HCT116 (cell line): ENCODE measurements at regions not wholly inside any gene's neighbourhood (a gene's known extent, or its start where the extent isn't known, plus 50 kb on each side); places are given as distances from the start of the nearest gene placed in this dataset.

Source experiments
- ATAC-seq: fragments of 200-7000 bp; cut with Tn5 transposase; 2 replicates; pipeline ENCODE4 v1.9.1; 2020; ENCODE audit warnings: mild to moderate bottlenecking, moderate library complexity
- BruUV-seq: library from RNA; stranded (reverse); fragments of 400-500 nt; replicated peaks from 2 replicates; lab custom pipeline; 2021; lab: Mats Ljungman, UMichigan
- CTCF ChIA-PET: fragments of 300-600 bp; sonication (Branson Sonifier 250); formaldehyde crosslinking; loops from one replicate; lab custom pipeline; 2021; ENCODE audit warnings: antibody characterized with exemption; lab: Charles Lee
- POLR2A ChIA-PET: fragments of 300-600, 350-600 bp; sonication (Branson Sonifier 250); formaldehyde crosslinking; loops from one replicate; lab custom pipeline; 2021; ENCODE audit warnings: antibody characterized with exemption; lab: Charles Lee
- RAD21 ChIA-PET, 2 experiments: fragments of 300-600 bp; sonication (Branson Sonifier 250); formaldehyde crosslinking; loops; one replicate each; lab custom pipeline; 2023; ENCODE audit warnings: low total read pairs in 2 of 2; ENCODE audit not compliant: uncharacterized antibody in 2 of 2, unreplicated experiment in 2 of 2, low non-redundant PET in 1 of 2; lab: Charles Lee
- DNase-seq: peaks from one replicate; pipeline ENCODE4 v3.0.0-alpha.2; 2010; ENCODE audit warnings: low read depth, low spot score
- H2AFZ ChIP-seq: fragments of 200-600 bp; shearing (Covaris generic), sonication (generic); 2 replicates; pipeline ENCODE4 v1.6.1; 2017; ENCODE audit warnings: low read depth, mixed run types, mixed read lengths, antibody characterized with exemption, low read length; ENCODE audit not compliant: poor library complexity, severe bottlenecking
- H3K27ac ChIP-seq: 2 replicates; pipeline ENCODE4 v1.5.1; 2012; ENCODE audit warnings: low read depth, low read length
- H3K27me3 ChIP-seq: fragments of 200-600 bp; sonication (generic); 2 replicates; pipeline ENCODE4 v1.6.1; 2016; ENCODE audit warnings: mixed run types, low read length, mixed read lengths; ENCODE audit not compliant: insufficient read depth
- H3K36me3 ChIP-seq, 2 experiments: fragments of 200-500 bp in 1 of 2; fragments of 200-600 bp in 1 of 2; sonication (Bioruptor generic) in 1 of 2; sonication (generic) in 1 of 2; 2 replicates each; pipeline versions ENCODE4 v1.5.1 to v1.6.1; 2014 to 2016; ENCODE audit warnings: low read length in 2 of 2, inconsistent platforms in 1 of 2, mixed read lengths in 1 of 2, mixed run types in 1 of 2; ENCODE audit not compliant: insufficient read depth in 2 of 2, control insufficient read depth in 1 of 2
- H3K4me1 ChIP-seq, 2 experiments: fragments of 200-600 bp in 1 of 2; sonication (generic) in 1 of 2; 2 replicates each; pipeline versions ENCODE4 v1.5.1 to v1.6.1; 2012 to 2017; ENCODE audit warnings: low read length in 2 of 2, inconsistent platforms in 1 of 2, mild to moderate bottlenecking in 1 of 2, mixed read lengths in 1 of 2, mixed run types in 1 of 2, moderate library complexity in 1 of 2; ENCODE audit not compliant: insufficient read depth in 2 of 2, control insufficient read depth in 1 of 2
- H3K4me2 ChIP-seq: fragments of 200-600 bp; sonication (generic); 2 replicates; pipeline ENCODE4 v1.6.1; 2017; ENCODE audit warnings: mixed run types, low read length, mixed read lengths
- H3K4me3 ChIP-seq, 2 experiments: fragments of 200-600 bp in 1 of 2; sonication (generic) in 1 of 2; replicated peaks in 1 of 2; 2 replicates each; pipeline ENCODE4 v1.5.1; 2011 to 2016; ENCODE audit warnings: low read length in 2 of 2, control low read depth in 1 of 2, low read depth in 1 of 2, mild to moderate bottlenecking in 1 of 2, mixed read lengths in 1 of 2, mixed run types in 1 of 2
- H3K79me2 ChIP-seq: fragments of 200-600 bp; sonication (generic); 2 replicates; pipeline ENCODE4 v1.6.1; 2017; ENCODE audit warnings: mild to moderate bottlenecking, mixed run types, low read length, moderate library complexity, mixed read lengths; ENCODE audit not compliant: insufficient read depth
- H3K9ac ChIP-seq: fragments of 200-600 bp; sonication (generic); 2 replicates; pipeline ENCODE4 v1.6.1; 2016; ENCODE audit warnings: low read length, mixed read lengths
- H3K9me2 ChIP-seq: fragments of 200-600 bp; sonication (generic), shearing (Covaris generic); 2 replicates; pipeline ENCODE4 v1.6.1; 2017; ENCODE audit warnings: mixed run types, mild to moderate bottlenecking, moderate library complexity; ENCODE audit not compliant: insufficient read depth
- H3K9me3 ChIP-seq, 2 experiments: fragments of 200-500 bp in 1 of 2; fragments of 200-600 bp in 1 of 2; sonication (Bioruptor generic) in 1 of 2; sonication (generic) in 1 of 2; 2 replicates each; pipeline ENCODE4 v1.6.1; 2014 to 2017; ENCODE audit warnings: low read length in 2 of 2, mixed read lengths in 2 of 2, inconsistent platforms in 1 of 2, low read depth in 1 of 2, mild to moderate bottlenecking in 1 of 2, mixed run types in 1 of 2, moderate library complexity in 1 of 2; ENCODE audit not compliant: control insufficient read depth in 1 of 2, insufficient read depth in 1 of 2
- H4K20me1 ChIP-seq: fragments of 200-600 bp; sonication (generic), shearing (Covaris generic); 2 replicates; pipeline ENCODE4 v1.6.1; 2017; ENCODE audit warnings: mixed run types, mild to moderate bottlenecking, moderate library complexity; ENCODE audit not compliant: insufficient read depth
- EGR1 ChIP-seq: IDR thresholded peaks from 2 replicates; pipeline ENCODE4 v1.6.1; 2012; ENCODE audit warnings: low read depth
- EZH2phosphoT487 ChIP-seq: fragments of 200-600 bp; IDR thresholded peaks from 2 replicates; pipeline ENCODE4 v1.6.1; 2018; ENCODE audit warnings: antibody characterized with exemption, borderline replicate concordance
- RAD21 ChIP-seq: IDR thresholded peaks from 2 replicates; pipeline ENCODE4 v1.6.1; 2012; ENCODE audit warnings: low read depth, mild to moderate bottlenecking
- REST ChIP-seq: IDR thresholded peaks from 2 replicates; pipeline ENCODE4 v1.6.1; 2012; ENCODE audit warnings: low read depth
- SP1 ChIP-seq: IDR thresholded peaks from 2 replicates; pipeline ENCODE4 v1.6.1; 2012; ENCODE audit warnings: low read depth
- intact Hi-C: fragments of 100-400 bp; cut with micrococcal nuclease; formaldehyde crosslinking; loops from 2 replicates; pipeline ENCODE4 v1.10.0; 2022

GRCh38 chr9:100914266-100914665 is 114.3 kb upstream of the PLPPR1 start:
- no peak overlapping the region for H3K4me2 ChIP-seq
- BruUV-seq, result no TSS peak
- no peak overlapping the region for H3K4me3 ChIP-seq
- H3K79me2 ChIP-seq, result no peaks in the 10 kb centered on the region
- H3K9ac ChIP-seq, result no peak overlapping the region
- DNase-seq (no peak), ATAC-seq (no peak)
- peaks cover 24% of the 10 kb centered on the region for H3K27me3 ChIP-seq
- H3K36me3 ChIP-seq, result no peaks in the 10 kb centered on the region
- TF ChIP-seq REST, result no peak
- ChIA-PET CTCF (no interaction called here), RAD21 (no interaction called here), POLR2A (no interaction called here)
- H4K20me1 ChIP-seq, result no peaks in the 10 kb centered on the region
- no peaks in the 10 kb centered on the region for H3K9me2 ChIP-seq
- H3K9me3 ChIP-seq, result no peaks in the 10 kb centered on the region
- intact Hi-C loops, result no loop called here
- H3K4me1 ChIP-seq, result no peaks in the 10 kb centered on the region
- no peak overlapping the region for H3K27ac ChIP-seq
- no peak overlapping the region for H2AFZ ChIP-seq

GRCh38 chr9:100919506-100919905 is 109.0 kb upstream of the PLPPR1 start:
- no peaks in the 10 kb centered on the region for H3K4me1 ChIP-seq
- H3K9ac ChIP-seq, result no peak overlapping the region
- no peaks in the 10 kb centered on the region for H3K9me2 ChIP-seq
- H3K79me2 ChIP-seq, result no peaks in the 10 kb centered on the region
- H3K4me2 ChIP-seq, result no peak overlapping the region
- H3K27me3 ChIP-seq, result peaks cover 11% of the 10 kb centered on the region
- RAD21 ChIA-PET, result no interaction called here
- no peak overlapping the region for H3K27ac ChIP-seq
- POLR2A ChIA-PET, result no interaction called here
- no TSS peak for BruUV-seq
- no peak for TF ChIP-seq EGR1
- no peak for TF ChIP-seq EZH2phosphoT487
- TF ChIP-seq SP1, result no peak
- no peak for TF ChIP-seq RAD21
- no peaks in the 10 kb centered on the region for H3K36me3 ChIP-seq
- intact Hi-C loops, result no loop called here
- DNase-seq (no peak), ATAC-seq (no peak)
- no peaks in the 10 kb centered on the region for H3K9me3 ChIP-seq
- H4K20me1 ChIP-seq, result no peaks in the 10 kb centered on the region
- no peak overlapping the region for H3K4me3 ChIP-seq
- CTCF ChIA-PET, result no interaction called here
- no peak overlapping the region for H2AFZ ChIP-seq
